Activated CD8-positive, alpha-beta memory T cell treated with anti-CD3 and anti-CD28 coated beads for 24 hours (primary cell): ENCODE measurements at regions not wholly inside any gene's neighbourhood (a gene's known extent, or its start where the extent isn't known, plus 50 kb on each side); places are given as distances from the start of the nearest gene placed in this dataset.

ENCODE experiments used
- DNase-seq: peaks from one replicate; pipeline ENCODE4 v3.0.0-alpha.2; 2020

GRCh38 chr20:22214296-22214695 lies 370.1 kb downstream of the FOXA2 start:
- DNase-seq, result no peak

GRCh38 chr20:22213271-22213670 lies 371.1 kb downstream of the FOXA2 start:
- no peak for DNase-seq

- no peak for DNase-seq
These were observed 377.1 kb downstream of the FOXA2 start for GRCh38 chr20:22207280-22207679.

- no peak for DNase-seq
These were observed 379.6 kb downstream of the FOXA2 start for GRCh38 chr20:22204801-22205200.

GRCh38 chr20:22182148-22182547 lies 402.2 kb downstream of the FOXA2 start:
- DNase-seq, result no peak

GRCh38 chr20:22180244-22180643 lies 404.1 kb downstream of the FOXA2 start:
- DNase-seq, result no peak

- no peak for DNase-seq
These were observed 424.2 kb downstream of the FOXA2 start for GRCh38 chr20:22160101-22160652.

GRCh38 chr20:22159276-22159675 lies 425.1 kb downstream of the FOXA2 start:
- DNase-seq, result no peak

- no peak for DNase-seq
These were observed 422.1 kb downstream of the PAX1 start for GRCh38 chr20:22127587-22127986.

GRCh38 chr20:22106308-22106938 lies 401.0 kb downstream of the PAX1 start:
- DNase-seq, result no peak

GRCh38 chr20:22101606-22102005 lies 396.1 kb downstream of the PAX1 start:
- DNase-seq, result no peak

- no peak for DNase-seq
These were observed 395.2 kb downstream of the PAX1 start for GRCh38 chr20:22100686-22101085.

- DNase-seq, result no peak
These were observed 393.9 kb downstream of the PAX1 start for GRCh38 chr20:22099348-22099747.

GRCh38 chr20:22098511-22098910 lies 393.0 kb downstream of the PAX1 start:
- DNase-seq, result no peak

GRCh38 chr20:22093122-22093521 lies 387.7 kb downstream of the PAX1 start:
- no peak for DNase-seq

- DNase-seq, result no peak
These were observed 383.4 kb downstream of the PAX1 start for GRCh38 chr20:22088882-22089281.

- DNase-seq, result no peak
These were observed 375.5 kb downstream of the PAX1 start for GRCh38 chr20:22080985-22081384.

- DNase-seq, result no peak
These were observed 369.2 kb downstream of the PAX1 start for GRCh38 chr20:22074635-22075034.

- DNase-seq, result no peak
These were observed 366.4 kb downstream of the PAX1 start for GRCh38 chr20:22071841-22072240.

GRCh38 chr20:22070610-22071058 lies 365.2 kb downstream of the PAX1 start:
- DNase-seq, result no peak

GRCh38 chr20:22063753-22064152 lies 358.3 kb downstream of the PAX1 start:
- DNase-seq, result no peak

- DNase-seq, result no peak
These were observed 357.4 kb downstream of the PAX1 start for GRCh38 chr20:22062874-22063273.

- no peak for DNase-seq
These were observed 355.1 kb downstream of the PAX1 start for GRCh38 chr20:22060610-22061009.

- DNase-seq, result no peak
These were observed 353.3 kb downstream of the PAX1 start for GRCh38 chr20:22058746-22059145.

- no peak for DNase-seq
These were observed 350.5 kb downstream of the PAX1 start for GRCh38 chr20:22055981-22056380.
